NT2/D1 (cell line): ENCODE measurements at regions not wholly inside any gene's neighbourhood (a gene's known extent, or its start where the extent isn't known, plus 50 kb on each side); places are given as distances from the start of the nearest gene placed in this dataset.

Experiments
- DNase-seq: peaks from one replicate; pipeline ENCODE4 v3.0.0-alpha.2; 2011; ENCODE audit warnings: low read depth, low spot score
- H3K27me3 ChIP-seq: 2 replicates; pipeline ENCODE4 v1.6.0; 2011; ENCODE audit warnings: mild to moderate bottlenecking; ENCODE audit not compliant: insufficient read length, insufficient read depth
- H3K36me3 ChIP-seq: 2 replicates; pipeline ENCODE4 v1.6.1; 2011; ENCODE audit warnings: mild to moderate bottlenecking, low read length, mixed read lengths; ENCODE audit not compliant: insufficient read depth, insufficient read length
- H3K4me1 ChIP-seq: 2 replicates; pipeline ENCODE4 v1.5.1; 2011; ENCODE audit not compliant: insufficient read depth, insufficient read length
- H3K4me3 ChIP-seq: 2 replicates; pipeline ENCODE4 v1.5.1; 2011; ENCODE audit warnings: low read depth; ENCODE audit not compliant: insufficient read length
- H3K9ac ChIP-seq: 2 replicates; pipeline ENCODE4 v1.6.0; 2011; ENCODE audit warnings: low read depth; ENCODE audit not compliant: insufficient read length
- H3K9me3 ChIP-seq: 2 replicates; pipeline ENCODE4 v1.5.1; 2011; ENCODE audit warnings: mild to moderate bottlenecking, low read length; ENCODE audit not compliant: insufficient read depth
- SUZ12 ChIP-seq: IDR thresholded peaks from 2 replicates; pipeline ENCODE4 v1.6.1; 2011; ENCODE audit not compliant: insufficient read length, insufficient read depth; ENCODE audit errors: extremely low read depth
- YY1 ChIP-seq: IDR thresholded peaks from 2 replicates; pipeline ENCODE4 v1.6.1; 2011; ENCODE audit not compliant: insufficient read length, insufficient read depth
- ZNF274 ChIP-seq: IDR thresholded peaks from 2 replicates; pipeline ENCODE4 v1.6.1; 2011; ENCODE audit warnings: mild to moderate bottlenecking, low read depth, low read length

GRCh38 chr15:38149315-38149714 is 103.3 kb upstream of the SPRED1 start:
- no peak for TF ChIP-seq ZNF274
- TF ChIP-seq YY1, result no peak
- TF ChIP-seq SUZ12, result no peak
- Histone ChIP-seq H3K36me3 (no peaks in the 10 kb centered on the region), H3K27me3 (no peaks in the 10 kb centered on the region), H3K4me3 (no peak overlapping the region), H3K9ac (no peak overlapping the region), H3K4me1 (no peaks in the 10 kb centered on the region), H3K9me3 (peaks cover 18% of the 10 kb centered on the region)
- no peak for DNase-seq

GRCh38 chr15:38150148-38150547 is 102.5 kb upstream of the SPRED1 start:
- Histone ChIP-seq H3K9me3 (peaks cover 18% of the 10 kb centered on the region), H3K36me3 (no peaks in the 10 kb centered on the region), H3K27me3 (no peaks in the 10 kb centered on the region), H3K9ac (no peak overlapping the region), H3K4me1 (no peaks in the 10 kb centered on the region), H3K4me3 (no peak overlapping the region)
- TF ChIP-seq YY1 (no peak), SUZ12 (no peak), ZNF274 (no peak)
- DNase-seq, result no peak

GRCh38 chr15:38150794-38151193 is 101.8 kb upstream of the SPRED1 start:
- TF ChIP-seq SUZ12 (no peak), YY1 (no peak), ZNF274 (no peak)
- Histone ChIP-seq H3K4me3 (no peak overlapping the region), H3K36me3 (no peaks in the 10 kb centered on the region), H3K27me3 (no peaks in the 10 kb centered on the region), H3K4me1 (no peaks in the 10 kb centered on the region), H3K9ac (no peak overlapping the region), H3K9me3 (peaks cover 18% of the 10 kb centered on the region)
- DNase-seq, result no peak

GRCh38 chr15:38153781-38154180 is 98.9 kb upstream of the SPRED1 start:
- no peaks in the 10 kb centered on the region for H3K4me1 ChIP-seq
- no peaks in the 10 kb centered on the region for H3K27me3 ChIP-seq
- DNase-seq, result no peak
- H3K9me3 ChIP-seq, result peaks cover 18% of the 10 kb centered on the region
- H3K9ac ChIP-seq, result no peak overlapping the region
- TF ChIP-seq ZNF274 (no peak), SUZ12 (no peak), YY1 (no peak)
- H3K4me3 ChIP-seq, result no peak overlapping the region
- no peaks in the 10 kb centered on the region for H3K36me3 ChIP-seq

GRCh38 chr15:38154255-38154654 is 98.4 kb upstream of the SPRED1 start:
- Histone ChIP-seq H3K4me3 (no peak overlapping the region), H3K27me3 (no peaks in the 10 kb centered on the region), H3K36me3 (no peaks in the 10 kb centered on the region), H3K9me3 (peaks cover 18% of the 10 kb centered on the region), H3K4me1 (no peaks in the 10 kb centered on the region), H3K9ac (no peak overlapping the region)
- no peak for DNase-seq
- TF ChIP-seq YY1, result no peak
- TF ChIP-seq ZNF274, result no peak
- TF ChIP-seq SUZ12, result no peak

GRCh38 chr15:38154837-38155236 is 97.8 kb upstream of the SPRED1 start:
- DNase-seq, result no peak
- H3K9me3 ChIP-seq, result peaks cover 18% of the 10 kb centered on the region
- H3K36me3 ChIP-seq, result no peaks in the 10 kb centered on the region
- TF ChIP-seq SUZ12 (no peak), ZNF274 (no peak), YY1 (no peak)
- no peaks in the 10 kb centered on the region for H3K4me1 ChIP-seq
- no peak overlapping the region for H3K9ac ChIP-seq
- no peak overlapping the region for H3K4me3 ChIP-seq
- H3K27me3 ChIP-seq, result no peaks in the 10 kb centered on the region

- TF ChIP-seq SUZ12, result no peak
- TF ChIP-seq YY1, result no peak
- TF ChIP-seq ZNF274, result no peak
- no peaks in the 10 kb centered on the region for H3K9me3 ChIP-seq
- no peak for DNase-seq
- H3K27me3 ChIP-seq, result no peaks in the 10 kb centered on the region
- no peak overlapping the region for H3K4me3 ChIP-seq
- no peaks in the 10 kb centered on the region for H3K4me1 ChIP-seq
- H3K36me3 ChIP-seq, result no peaks in the 10 kb centered on the region
- H3K9ac ChIP-seq, result no peak overlapping the region
Measured at GRCh38 chr15:38163658-38164057, 89.0 kb upstream of the SPRED1 start.

- no peaks in the 10 kb centered on the region for H3K9me3 ChIP-seq
- TF ChIP-seq YY1, result no peak
- TF ChIP-seq ZNF274, result no peak
- TF ChIP-seq SUZ12, result no peak
- H3K4me1 ChIP-seq, result no peaks in the 10 kb centered on the region
- DNase-seq, result no peak
- H3K9ac ChIP-seq, result no peak overlapping the region
- no peak overlapping the region for H3K4me3 ChIP-seq
- H3K36me3 ChIP-seq, result no peaks in the 10 kb centered on the region
- H3K27me3 ChIP-seq, result no peaks in the 10 kb centered on the region
Measured at GRCh38 chr15:38164061-38164460, 88.6 kb upstream of the SPRED1 start.
